Loucy (cell line): ENCODE measurements at regions not wholly inside any gene's neighbourhood (a gene's known extent, or its start where the extent isn't known, plus 50 kb on each side); places are given as distances from the start of the nearest gene placed in this dataset.

ENCODE experiments used
- H2AFZ ChIP-seq: fragments of 200-600 bp; sonication (generic); 2 replicates; pipeline ENCODE4 v1.6.0; 2016; ENCODE audit warnings: antibody characterized with exemption, mild to moderate bottlenecking, low read length, moderate library complexity
- H3F3A ChIP-seq: fragments of 200-600 bp; 2 replicates; pipeline ENCODE4 v1.6.0; 2016; ENCODE audit warnings: antibody characterized with exemption, low read depth, mild to moderate bottlenecking
- H3K27me3 ChIP-seq: fragments of 200-600 bp; sonication (generic); 2 replicates; pipeline ENCODE4 v1.6.1; 2014; ENCODE audit warnings: low read length, mild to moderate bottlenecking; ENCODE audit not compliant: insufficient read depth, poor library complexity, severe bottlenecking
- H3K36me3 ChIP-seq: fragments of 200-600 bp; sonication (generic); 2 replicates; pipeline ENCODE4 v1.6.1; 2016; ENCODE audit warnings: low read length; ENCODE audit not compliant: insufficient read depth
- H3K4me1 ChIP-seq: fragments of 200-600 bp; sonication (generic); 2 replicates; pipeline ENCODE4 v1.5.1; 2014; ENCODE audit warnings: low read length, mild to moderate bottlenecking; ENCODE audit not compliant: insufficient read depth, poor library complexity, severe bottlenecking
- H3K4me2 ChIP-seq: fragments of 200-600 bp; sonication (generic); 2 replicates; pipeline ENCODE4 v1.6.0; 2014; ENCODE audit warnings: antibody characterized with exemption, low read length, low read depth, mild to moderate bottlenecking; ENCODE audit not compliant: poor library complexity, severe bottlenecking
- H3K4me3 ChIP-seq: fragments of 200-600 bp; sonication (generic); 2 replicates; pipeline ENCODE4 v1.5.1; 2014; ENCODE audit warnings: low read length, mild to moderate bottlenecking, mixed read lengths; ENCODE audit not compliant: poor library complexity, severe bottlenecking
- H3K79me2 ChIP-seq: fragments of 200-600 bp; sonication (generic); 2 replicates; pipeline ENCODE4 v1.6.1; 2014; ENCODE audit warnings: low read length; ENCODE audit not compliant: insufficient read depth
- H3K9ac ChIP-seq: fragments of 200-600 bp; sonication (generic); 2 replicates; pipeline ENCODE4 v1.6.0; 2014; ENCODE audit warnings: mild to moderate bottlenecking, low read depth, low read length, moderate library complexity; ENCODE audit not compliant: poor library complexity, severe bottlenecking
- H3K9me2 ChIP-seq: fragments of 200-600 bp; sonication (generic); replicated peaks from 2 replicates; pipeline ENCODE4 v1.6.1; 2016; ENCODE audit warnings: low read depth, low read length, mixed read lengths
- H3K9me3 ChIP-seq: fragments of 200-600 bp; sonication (generic); 2 replicates; pipeline ENCODE4 v1.6.1; 2014; ENCODE audit warnings: mild to moderate bottlenecking, antibody characterized with exemption, low read length, low read depth; ENCODE audit not compliant: insufficient read depth
- H4K20me1 ChIP-seq: fragments of 200-600 bp; sonication (generic); 2 replicates; pipeline ENCODE4 v1.6.0; 2014; ENCODE audit warnings: antibody characterized with exemption, low read length, mild to moderate bottlenecking; ENCODE audit not compliant: insufficient read depth, poor library complexity, severe bottlenecking
- CTCF ChIP-seq: fragments of 200-600 bp; sonication (generic); conservative IDR thresholded peaks from 2 replicates; pipeline ENCODE4 v1.5.1; 2014; ENCODE audit warnings: mild to moderate bottlenecking, antibody characterized with exemption, low read length
- EZH2phosphoT487 ChIP-seq: fragments of 200-600 bp; IDR thresholded peaks from 2 replicates; pipeline ENCODE4 v1.6.1; 2018; ENCODE audit warnings: antibody characterized with exemption, mild to moderate bottlenecking, moderate library complexity, borderline replicate concordance

DNA sequence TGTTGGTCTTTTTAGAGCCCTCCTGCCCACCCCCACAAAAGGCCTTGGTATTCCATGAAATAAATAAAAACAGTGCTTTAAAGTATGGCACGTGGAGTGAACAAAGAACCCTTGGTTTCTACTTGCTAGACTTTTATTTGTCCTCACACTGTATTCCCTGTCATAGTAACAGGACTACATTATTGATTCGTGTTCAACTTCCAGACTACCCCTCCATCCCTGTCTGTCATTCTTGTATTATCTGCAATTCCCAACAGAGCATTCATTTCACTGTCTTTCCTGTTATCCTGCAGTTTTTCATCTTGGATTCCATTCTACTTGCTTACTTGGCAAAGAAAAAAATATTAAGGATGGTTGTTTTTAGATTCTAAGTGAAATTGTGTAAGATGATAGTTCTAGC lies 307.4 kb upstream of the CNR1 start:
- Histone ChIP-seq H4K20me1 (no peaks in the 10 kb centered on the region), H3K4me2 (no peak overlapping the region), H3K9ac (no peak overlapping the region), H3K9me2 (no peaks in the 10 kb centered on the region; the same call in 1 of the 2 replicates), H3K4me1 (no peaks in the 10 kb centered on the region), H3K4me3 (no peak overlapping the region), H3K36me3 (no peaks in the 10 kb centered on the region), H3K9me3 (no peaks in the 10 kb centered on the region), H3F3A (no peaks in the 10 kb centered on the region), H3K27me3 (no peaks in the 10 kb centered on the region), H3K79me2 (no peaks in the 10 kb centered on the region), H2AFZ (no peak overlapping the region)
- TF ChIP-seq EZH2phosphoT487 (no peak), CTCF (no peak)

GRCh38 chr6:88472851-88473525 lies 306.8 kb upstream of the CNR1 start:
- H3K4me2 ChIP-seq, result no peak overlapping the region
- TF ChIP-seq CTCF, result no peak
- TF ChIP-seq EZH2phosphoT487, result no peak
- no peaks in the 10 kb centered on the region for H3F3A ChIP-seq
- no peaks in the 10 kb centered on the region for H3K4me1 ChIP-seq
- no peaks in the 10 kb centered on the region for H3K9me3 ChIP-seq
- H3K9ac ChIP-seq, result no peak overlapping the region
- no peaks in the 10 kb centered on the region for H3K79me2 ChIP-seq
- no peak overlapping the region for H2AFZ ChIP-seq
- no peak overlapping the region for H3K4me3 ChIP-seq
- no peaks in the 10 kb centered on the region; the same call in 1 of the 2 replicates for H3K9me2 ChIP-seq
- H4K20me1 ChIP-seq, result no peaks in the 10 kb centered on the region
- no peaks in the 10 kb centered on the region for H3K36me3 ChIP-seq
- H3K27me3 ChIP-seq, result no peaks in the 10 kb centered on the region

- Histone ChIP-seq H3K4me2 (no peak overlapping the region), H3K79me2 (no peaks in the 10 kb centered on the region), H3K4me1 (no peaks in the 10 kb centered on the region), H3K9ac (no peak overlapping the region), H3K9me2 (no peaks in the 10 kb centered on the region), H4K20me1 (no peaks in the 10 kb centered on the region), H3F3A (no peaks in the 10 kb centered on the region), H3K4me3 (no peak overlapping the region), H3K27me3 (no peaks in the 10 kb centered on the region), H2AFZ (no peak overlapping the region), H3K9me3 (no peaks in the 10 kb centered on the region), H3K36me3 (no peaks in the 10 kb centered on the region)
- TF ChIP-seq EZH2phosphoT487 (no peak), CTCF (no peak)
Observed at GRCh38 chr6:88459643-88460042, 293.5 kb upstream of the CNR1 start.
